ENCODE measurements at regions not wholly inside any gene's neighbourhood (a gene's known extent, or its start where the extent isn't known, plus 50 kb on each side); places are given as distances from the start of the nearest gene placed in this dataset.

DNA sequence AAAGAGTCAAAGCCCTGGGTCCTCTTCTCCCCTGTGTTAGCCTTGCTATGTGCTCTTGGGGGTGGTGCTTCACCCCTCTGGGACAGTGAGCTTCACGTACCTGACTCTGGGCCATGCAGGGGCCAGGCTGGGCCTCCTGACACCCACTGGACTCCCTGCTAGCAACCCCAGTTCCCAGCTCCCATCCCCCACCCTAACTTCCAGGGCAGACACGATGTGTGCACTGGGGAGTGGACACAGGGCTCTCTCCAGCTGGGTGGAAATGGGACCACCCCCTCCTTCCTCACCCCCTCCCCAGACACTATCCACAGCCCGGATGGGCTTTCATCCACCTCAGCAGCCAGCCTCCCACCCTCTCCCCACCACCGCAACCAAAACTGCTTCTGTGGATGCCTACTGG is 113.0 kb upstream of the ZNF479 start:
- TF ChIP-seq, protein P1, sequence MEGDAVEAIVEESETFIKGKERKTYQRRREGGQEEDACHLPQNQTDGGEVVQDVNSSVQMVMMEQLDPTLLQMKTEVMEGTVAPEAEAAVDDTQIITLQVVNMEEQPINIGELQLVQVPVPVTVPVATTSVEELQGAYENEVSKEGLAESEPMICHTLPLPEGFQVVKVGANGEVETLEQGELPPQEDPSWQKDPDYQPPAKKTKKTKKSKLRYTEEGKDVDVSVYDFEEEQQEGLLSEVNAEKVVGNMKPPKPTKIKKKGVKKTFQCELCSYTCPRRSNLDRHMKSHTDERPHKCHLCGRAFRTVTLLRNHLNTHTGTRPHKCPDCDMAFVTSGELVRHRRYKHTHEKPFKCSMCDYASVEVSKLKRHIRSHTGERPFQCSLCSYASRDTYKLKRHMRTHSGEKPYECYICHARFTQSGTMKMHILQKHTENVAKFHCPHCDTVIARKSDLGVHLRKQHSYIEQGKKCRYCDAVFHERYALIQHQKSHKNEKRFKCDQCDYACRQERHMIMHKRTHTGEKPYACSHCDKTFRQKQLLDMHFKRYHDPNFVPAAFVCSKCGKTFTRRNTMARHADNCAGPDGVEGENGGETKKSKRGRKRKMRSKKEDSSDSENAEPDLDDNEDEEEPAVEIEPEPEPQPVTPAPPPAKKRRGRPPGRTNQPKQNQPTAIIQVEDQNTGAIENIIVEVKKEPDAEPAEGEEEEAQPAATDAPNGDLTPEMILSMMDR (IDR thresholded peaks at IDR 0.05), result no peak
- no peak for TF ChIP-seq EZH2 (IDR thresholded peaks at IDR 0.05; ENCODE audit: borderline replicate concordance, insufficient read depth, low read depth, low read length, poor library complexity, severe bottlenecking)
